SK-N-MC (cell line): ENCODE measurements at regions not wholly inside any gene's neighbourhood (a gene's known extent, or its start where the extent isn't known, plus 50 kb on each side); places are given as distances from the start of the nearest gene placed in this dataset.

Source experiments
- EZH2 ChIP-seq: fragments of 200-600 bp; sonication (generic); IDR thresholded peaks from one replicate; pipeline ENCODE4 v1.6.1; 2017; ENCODE audit warnings: antibody characterized with exemption
- FOXP2 ChIP-seq: optimal IDR thresholded peaks from 2 replicates; pipeline ENCODE3; 2011; ENCODE audit warnings: mild to moderate bottlenecking, moderate library complexity; ENCODE audit not compliant: insufficient read depth; ENCODE audit errors: extremely low read length, control extremely low read depth
- POLR2AphosphoS5 ChIP-seq: IDR thresholded peaks from 2 replicates; pipeline ENCODE4 v1.6.1; 2012; ENCODE audit warnings: mild to moderate bottlenecking, low read depth, low read length, borderline replicate concordance

DNA sequence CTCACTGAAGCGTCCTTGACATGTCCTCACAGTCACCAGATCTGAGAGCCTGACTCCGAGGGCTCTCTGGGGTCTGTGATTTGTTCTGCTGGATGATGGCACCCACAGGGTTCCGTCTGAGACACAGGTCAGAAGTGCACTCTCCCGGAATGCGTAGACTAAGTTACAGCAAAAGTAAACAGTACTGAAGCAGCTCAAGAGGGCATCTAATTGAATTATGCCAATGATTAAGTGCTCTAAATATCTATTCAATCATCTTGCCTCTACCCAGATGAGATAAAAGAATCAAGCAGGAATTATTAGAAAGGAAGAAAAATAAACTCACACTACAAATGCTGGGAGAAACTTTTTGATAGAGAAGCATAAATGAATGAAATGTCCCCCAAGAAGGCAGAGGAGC lies 544.1 kb downstream of the SOX11 start:
- TF ChIP-seq EZH2, result no peak
- no peak for TF ChIP-seq POLR2AphosphoS5
- no peak for TF ChIP-seq FOXP2
